Left ventricle myocardium inferior (tissue), 1 donor: ENCODE measurements at regions not wholly inside any gene's neighbourhood (a gene's known extent, or its start where the extent isn't known, plus 50 kb on each side); places are given as distances from the start of the nearest gene placed in this dataset.

Experiments
- DNase-seq: peaks from one replicate; pipeline ENCODE4 v3.0.0-alpha.2; 2020
- H3K27ac ChIP-seq: fragments of 200-600 bp; replicated peaks from 2 replicates; pipeline ENCODE4 v1.8.0; 2021
- H3K27me3 ChIP-seq: fragments of 200-600 bp; 2 replicates; pipeline ENCODE4 v1.8.0; 2021; ENCODE audit warnings: low read depth
- H3K36me3 ChIP-seq: fragments of 200-600 bp; 2 replicates; pipeline ENCODE4 v1.8.0; 2021
- H3K4me1 ChIP-seq: fragments of 200-600 bp; 2 replicates; pipeline ENCODE4 v1.8.0; 2021
- H3K4me3 ChIP-seq: fragments of 200-600 bp; 2 replicates; pipeline ENCODE4 v1.8.0; 2021; ENCODE audit warnings: mild to moderate bottlenecking, moderate library complexity
- H3K9me3 ChIP-seq: fragments of 200-600 bp; replicated peaks from 2 replicates; pipeline ENCODE4 v1.8.0; 2021
- intact Hi-C: fragments of 100-400 bp; cut with micrococcal nuclease; formaldehyde crosslinking; loops from one replicate; pipeline ENCODE4 v1.11.0; 2022
- TF ChIP-seq, protein P1 (sequence below): fragments of 200-600 bp; IDR thresholded peaks from 2 replicates; pipeline ENCODE4 v1.8.0; 2021; ENCODE audit warnings: antibody characterized with exemption, mild to moderate bottlenecking, borderline replicate concordance
- donor health status: DM: no; HTN: yes; CAD: no; lungs with severe emphysema.

GRCh38 chrX:128250621-128251020 lies 198.4 kb upstream of the ACTRT1 start:
- Histone ChIP-seq H3K27ac (no peak overlapping the region), H3K36me3 (no peaks in the 10 kb centered on the region), H3K4me3 (no peak overlapping the region), H3K9me3 (no peaks in the 10 kb centered on the region), H3K27me3 (no peaks in the 10 kb centered on the region), H3K4me1 (no peaks in the 10 kb centered on the region)
- TF ChIP-seq, protein P1, sequence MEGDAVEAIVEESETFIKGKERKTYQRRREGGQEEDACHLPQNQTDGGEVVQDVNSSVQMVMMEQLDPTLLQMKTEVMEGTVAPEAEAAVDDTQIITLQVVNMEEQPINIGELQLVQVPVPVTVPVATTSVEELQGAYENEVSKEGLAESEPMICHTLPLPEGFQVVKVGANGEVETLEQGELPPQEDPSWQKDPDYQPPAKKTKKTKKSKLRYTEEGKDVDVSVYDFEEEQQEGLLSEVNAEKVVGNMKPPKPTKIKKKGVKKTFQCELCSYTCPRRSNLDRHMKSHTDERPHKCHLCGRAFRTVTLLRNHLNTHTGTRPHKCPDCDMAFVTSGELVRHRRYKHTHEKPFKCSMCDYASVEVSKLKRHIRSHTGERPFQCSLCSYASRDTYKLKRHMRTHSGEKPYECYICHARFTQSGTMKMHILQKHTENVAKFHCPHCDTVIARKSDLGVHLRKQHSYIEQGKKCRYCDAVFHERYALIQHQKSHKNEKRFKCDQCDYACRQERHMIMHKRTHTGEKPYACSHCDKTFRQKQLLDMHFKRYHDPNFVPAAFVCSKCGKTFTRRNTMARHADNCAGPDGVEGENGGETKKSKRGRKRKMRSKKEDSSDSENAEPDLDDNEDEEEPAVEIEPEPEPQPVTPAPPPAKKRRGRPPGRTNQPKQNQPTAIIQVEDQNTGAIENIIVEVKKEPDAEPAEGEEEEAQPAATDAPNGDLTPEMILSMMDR, result no peak
- intact Hi-C loops, result no loop called here
- DNase-seq, result no peak

DNA sequence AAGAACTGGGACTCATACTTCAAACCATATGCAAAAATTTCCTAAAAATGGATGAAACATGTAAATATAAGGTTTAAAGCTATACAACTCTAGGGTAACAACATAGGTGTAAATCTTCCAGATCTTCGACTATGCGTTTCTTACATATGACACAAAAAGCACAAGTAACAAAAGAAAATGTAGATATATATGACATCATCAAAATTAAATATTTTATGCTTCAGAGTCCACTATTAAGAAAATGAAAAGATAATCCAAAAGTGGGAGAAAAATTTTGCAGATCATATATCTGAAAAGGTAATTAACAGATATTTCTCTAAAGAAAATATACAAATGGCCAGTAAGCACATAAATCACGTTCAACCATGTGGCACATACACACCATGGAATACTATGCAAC lies 164.2 kb upstream of the ACTRT1 start:
- H3K4me1 ChIP-seq, result no peaks in the 10 kb centered on the region
- TF ChIP-seq, protein P1, result no peak
- DNase-seq, result no peak
- H3K9me3 ChIP-seq, result peaks cover 13% of the 10 kb centered on the region
- H3K4me3 ChIP-seq, result no peak overlapping the region
- no peaks in the 10 kb centered on the region for H3K36me3 ChIP-seq
- H3K27ac ChIP-seq, result no peak overlapping the region
- H3K27me3 ChIP-seq, result no peaks in the 10 kb centered on the region
- intact Hi-C loops, result no loop called here

DNA sequence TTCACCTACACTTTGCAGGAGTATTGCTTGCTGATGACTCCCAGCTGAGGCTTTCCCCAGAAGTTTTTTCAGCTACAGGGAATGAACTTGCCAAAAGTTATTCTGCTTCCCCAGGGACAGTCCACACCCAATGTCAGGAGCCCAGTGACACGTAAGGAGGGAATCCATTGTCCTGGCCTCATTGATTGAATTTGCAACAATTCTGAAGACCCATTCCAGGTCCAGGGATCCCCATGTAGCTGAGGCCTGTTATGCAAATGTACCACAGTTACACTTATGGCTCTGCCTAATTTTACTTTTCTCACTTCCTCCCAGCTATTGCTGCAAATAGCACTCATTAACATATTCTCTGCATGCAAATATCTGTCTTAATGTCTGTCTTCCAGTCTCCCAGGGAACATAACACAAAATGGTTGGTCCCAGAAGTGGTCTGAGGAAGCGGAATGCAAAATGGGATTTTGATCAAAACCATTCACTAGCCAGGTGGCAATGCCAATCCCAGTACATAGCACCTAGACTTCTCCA lies 113.7 kb upstream of the ACTRT1 start:
- H3K4me1 ChIP-seq, result no peaks in the 10 kb centered on the region
- no peak for DNase-seq

DNA sequence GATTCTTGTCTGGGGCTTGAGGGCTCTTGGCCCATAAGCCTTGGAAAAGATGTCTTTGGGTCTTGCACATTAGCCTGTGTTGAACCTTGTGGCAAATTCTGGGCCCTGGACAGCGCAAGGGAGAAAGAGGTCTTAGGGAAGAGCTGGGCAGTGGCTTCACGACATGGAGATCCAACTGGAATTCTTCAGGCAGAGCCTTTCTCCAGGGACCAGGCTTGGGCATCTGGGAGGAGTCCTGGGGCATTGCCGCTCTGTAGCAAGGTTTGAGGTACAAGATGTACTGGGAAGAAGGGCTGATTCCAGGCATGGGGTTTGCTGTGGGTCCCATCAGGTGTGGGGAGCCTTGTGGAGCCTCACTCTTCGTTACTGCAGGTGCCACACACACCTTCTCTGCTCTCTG lies 104.0 kb upstream of the ACTRT1 start:
- TF ChIP-seq, protein P1, result no peak
- no peak overlapping the region for H3K27ac ChIP-seq
- H3K4me3 ChIP-seq, result no peak overlapping the region
- H3K36me3 ChIP-seq, result no peaks in the 10 kb centered on the region
- no peak for DNase-seq
- no peaks in the 10 kb centered on the region for H3K27me3 ChIP-seq
- H3K4me1 ChIP-seq, result no peaks in the 10 kb centered on the region
- H3K9me3 ChIP-seq, result peaks cover 25% of the 10 kb centered on the region
- intact Hi-C loops, result no loop called here

More for the DNA sequence above, 113.7 kb upstream of the ACTRT1 start:
- Histone ChIP-seq H3K36me3 (no peaks in the 10 kb centered on the region), H3K27ac (no peak overlapping the region), H3K9me3 (peaks cover 1% of the 10 kb centered on the region), H3K27me3 (no peaks in the 10 kb centered on the region), H3K4me3 (no peak overlapping the region)
- intact Hi-C loops, result no loop called here
- TF ChIP-seq, protein P1, result no peak

DNA sequence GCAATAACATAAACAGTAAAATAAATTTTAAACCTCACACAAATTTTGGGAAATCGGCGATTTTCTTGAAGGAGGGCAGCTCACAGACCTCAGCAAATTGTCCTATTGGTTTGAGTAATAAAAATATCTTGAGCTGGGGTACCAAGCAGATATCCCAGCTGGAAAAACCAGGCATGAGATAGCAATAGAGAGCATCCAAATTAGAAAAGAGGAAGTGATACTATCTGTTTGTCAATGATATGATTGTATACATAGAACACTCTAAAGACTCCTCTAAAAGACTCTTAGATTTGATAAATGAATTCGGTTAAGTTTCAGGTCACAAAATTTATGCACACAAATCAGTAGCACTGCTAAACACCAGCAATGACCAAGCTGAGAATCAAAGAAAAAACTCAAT lies 90.5 kb upstream of the ACTRT1 start:
- DNase-seq, result no peak
- intact Hi-C loops, result no loop called here
- Histone ChIP-seq H3K36me3 (no peaks in the 10 kb centered on the region), H3K4me3 (no peak overlapping the region), H3K4me1 (no peaks in the 10 kb centered on the region), H3K27me3 (no peaks in the 10 kb centered on the region), H3K27ac (no peak overlapping the region), H3K9me3 (no peaks in the 10 kb centered on the region)
- TF ChIP-seq, protein P1, result no peak
